PC-9 (cell line): ENCODE measurements at regions not wholly inside any gene's neighbourhood (a gene's known extent, or its start where the extent isn't known, plus 50 kb on each side); places are given as distances from the start of the nearest gene placed in this dataset.

Experiments used
- EZH2 ChIP-seq: fragments of 200-600 bp; sonication (generic); IDR thresholded peaks from 2 replicates; pipeline ENCODE4 v1.8.0; 2017; ENCODE audit warnings: antibody characterized with exemption, low read depth
- TF ChIP-seq, protein P1 (sequence below): fragments of 200-600 bp; sonication (generic); conservative IDR thresholded peaks from 2 replicates; pipeline ENCODE4 v1.6.1; 2017; ENCODE audit warnings: mixed run types, antibody characterized with exemption, mild to moderate bottlenecking, moderate library complexity

DNA sequence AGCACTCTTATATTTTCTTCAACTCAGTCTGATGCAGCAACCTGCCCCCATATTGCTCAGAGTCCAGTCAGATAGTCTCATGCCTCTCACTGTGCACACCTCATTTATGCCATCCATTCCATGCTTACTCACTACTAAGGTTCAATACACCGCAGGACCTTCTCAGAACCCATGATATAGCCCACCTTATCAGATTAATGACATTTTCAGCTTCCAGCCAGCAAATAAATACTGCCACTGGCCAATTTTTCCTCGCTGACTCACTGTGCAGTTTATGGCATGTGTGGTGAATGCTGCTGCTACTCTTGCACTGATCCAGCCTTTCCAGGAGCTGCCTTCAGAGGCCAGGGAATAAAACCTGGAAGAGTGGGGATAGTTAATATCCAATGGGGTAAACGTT, 380.6 kb upstream of the SPOCK3 start:
- TF ChIP-seq, protein P1, sequence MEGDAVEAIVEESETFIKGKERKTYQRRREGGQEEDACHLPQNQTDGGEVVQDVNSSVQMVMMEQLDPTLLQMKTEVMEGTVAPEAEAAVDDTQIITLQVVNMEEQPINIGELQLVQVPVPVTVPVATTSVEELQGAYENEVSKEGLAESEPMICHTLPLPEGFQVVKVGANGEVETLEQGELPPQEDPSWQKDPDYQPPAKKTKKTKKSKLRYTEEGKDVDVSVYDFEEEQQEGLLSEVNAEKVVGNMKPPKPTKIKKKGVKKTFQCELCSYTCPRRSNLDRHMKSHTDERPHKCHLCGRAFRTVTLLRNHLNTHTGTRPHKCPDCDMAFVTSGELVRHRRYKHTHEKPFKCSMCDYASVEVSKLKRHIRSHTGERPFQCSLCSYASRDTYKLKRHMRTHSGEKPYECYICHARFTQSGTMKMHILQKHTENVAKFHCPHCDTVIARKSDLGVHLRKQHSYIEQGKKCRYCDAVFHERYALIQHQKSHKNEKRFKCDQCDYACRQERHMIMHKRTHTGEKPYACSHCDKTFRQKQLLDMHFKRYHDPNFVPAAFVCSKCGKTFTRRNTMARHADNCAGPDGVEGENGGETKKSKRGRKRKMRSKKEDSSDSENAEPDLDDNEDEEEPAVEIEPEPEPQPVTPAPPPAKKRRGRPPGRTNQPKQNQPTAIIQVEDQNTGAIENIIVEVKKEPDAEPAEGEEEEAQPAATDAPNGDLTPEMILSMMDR: no peak
- no peak for TF ChIP-seq EZH2
